Activated CD8-positive, alpha-beta memory T cell treated with anti-CD3 and anti-CD28 coated beads, Interleukin-2, amount 10 ng/mL, durations not matched to agents 7 days and 5 days (primary cell): ENCODE measurements at regions not wholly inside any gene's neighbourhood (a gene's known extent, or its start where the extent isn't known, plus 50 kb on each side); places are given as distances from the start of the nearest gene placed in this dataset.

Experiments
- ATAC-seq: fragments of 150-1000 bp; cut with Tn5 transposase; one replicate; pipeline ENCODE4 v1.10.0; 2021; ENCODE audit warnings: moderate library complexity
- CTCF ChIA-PET: fragments of 350-600 bp; sonication (Branson Sonifier 250); formaldehyde crosslinking; loops from one replicate; lab custom pipeline; 2021; ENCODE audit warnings: antibody characterized with exemption; lab: Charles Lee
- DNase-seq: peaks from one replicate; pipeline ENCODE4 v3.0.0-alpha.2; 2020
- H3K27ac Mint-ChIP-seq: one replicate; pipeline ENCODE4 v1.8.0; 2021; ENCODE audit warnings: mild to moderate bottlenecking, mixed read lengths
- H3K27me3 Mint-ChIP-seq: one replicate; pipeline ENCODE4 v1.8.0; 2021; ENCODE audit warnings: mixed read lengths
- H3K36me3 Mint-ChIP-seq: one replicate; pipeline ENCODE4 v1.8.0; 2021; ENCODE audit warnings: mild to moderate bottlenecking, mixed read lengths
- H3K4me1 Mint-ChIP-seq: one replicate; pipeline ENCODE4 v1.8.0; 2021; ENCODE audit warnings: mixed read lengths
- H3K4me3 Mint-ChIP-seq: one replicate; pipeline ENCODE4 v1.8.0; 2021; ENCODE audit warnings: mild to moderate bottlenecking, moderate library complexity, mixed read lengths
- H3K9me3 Mint-ChIP-seq: one replicate; pipeline ENCODE4 v1.8.0; 2022; ENCODE audit warnings: low read depth, mixed read lengths

DNA sequence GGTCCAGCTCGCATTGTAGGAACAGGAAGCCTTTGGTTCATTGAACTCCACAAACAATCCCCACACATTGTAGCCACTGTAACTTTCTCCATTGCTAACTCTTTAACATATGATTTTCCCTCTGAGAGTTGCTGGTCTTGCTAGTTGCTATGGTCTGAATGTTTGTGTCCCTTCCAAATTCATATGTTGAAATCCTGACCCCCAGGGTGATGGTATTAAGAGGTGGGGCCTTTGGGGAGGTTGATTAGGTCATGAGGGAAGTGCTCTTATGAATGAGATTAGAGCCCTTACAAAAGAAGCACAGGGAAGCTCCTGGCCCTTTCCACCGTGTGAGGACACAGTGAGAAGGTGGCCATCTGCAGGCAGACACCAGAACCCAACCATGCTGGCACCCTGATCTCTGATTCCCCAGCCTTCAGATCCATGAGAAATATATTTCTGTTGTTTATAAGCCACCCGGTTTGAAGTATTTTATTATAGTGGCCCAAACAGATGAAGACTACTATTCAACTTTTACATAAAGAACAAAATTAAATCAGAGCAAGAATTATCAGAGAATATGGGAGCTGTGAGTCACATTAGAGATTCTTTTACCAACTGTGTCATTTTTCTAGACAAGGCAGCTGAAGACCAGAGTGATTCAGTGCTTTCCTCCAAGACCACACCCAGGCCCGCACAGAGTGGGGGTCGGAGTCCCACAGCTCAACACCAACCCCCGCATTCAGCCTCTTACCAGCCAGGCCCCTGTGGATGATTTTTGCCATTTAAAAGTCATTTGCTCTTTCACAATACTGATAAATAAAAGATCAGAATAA is 143.0 kb downstream of the SAMD5 start:
- no peak for DNase-seq
- ATAC-seq, result no peak
- Mint-ChIP-seq H3K4me1 (no peaks in the 10 kb centered on the region), H3K9me3 (no peaks in the 10 kb centered on the region), H3K4me3 (no peak overlapping the region), H3K36me3 (no peaks in the 10 kb centered on the region), H3K27ac (no peak overlapping the region), H3K27me3 (no peaks in the 10 kb centered on the region)
- CTCF ChIA-PET, result interaction anchor here (0.6 kb wide), 1 partner anchor 745 kb away, joined by 5 read pairs; no protein-coding TSS in a partner anchor

DNA sequence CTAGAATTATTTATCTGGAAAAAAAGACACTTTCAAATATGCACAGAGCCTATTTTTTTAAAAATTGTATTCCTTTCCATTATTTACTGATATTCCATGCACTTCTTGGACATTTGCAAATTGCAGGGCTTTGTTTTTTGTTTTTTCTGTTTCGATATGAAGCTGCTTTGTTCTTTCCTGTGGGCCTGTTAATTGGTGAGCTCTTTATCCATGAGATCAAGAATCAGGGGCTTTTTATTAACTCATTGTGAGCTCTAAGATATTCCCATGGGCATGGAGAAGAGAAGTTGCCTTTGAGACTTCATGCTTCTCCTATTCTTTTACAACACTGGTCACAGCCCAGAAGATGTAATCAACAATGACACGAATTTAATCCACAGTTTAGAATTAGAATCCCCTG is 145.1 kb downstream of the SAMD5 start:
- DNase-seq, result no peak
- Mint-ChIP-seq H3K36me3 (no peaks in the 10 kb centered on the region), H3K4me3 (no peak overlapping the region), H3K9me3 (no peaks in the 10 kb centered on the region), H3K27ac (no peak overlapping the region), H3K27me3 (no peaks in the 10 kb centered on the region), H3K4me1 (no peaks in the 10 kb centered on the region)
- CTCF ChIA-PET, result no interaction called here
- ATAC-seq, result no peak

DNA sequence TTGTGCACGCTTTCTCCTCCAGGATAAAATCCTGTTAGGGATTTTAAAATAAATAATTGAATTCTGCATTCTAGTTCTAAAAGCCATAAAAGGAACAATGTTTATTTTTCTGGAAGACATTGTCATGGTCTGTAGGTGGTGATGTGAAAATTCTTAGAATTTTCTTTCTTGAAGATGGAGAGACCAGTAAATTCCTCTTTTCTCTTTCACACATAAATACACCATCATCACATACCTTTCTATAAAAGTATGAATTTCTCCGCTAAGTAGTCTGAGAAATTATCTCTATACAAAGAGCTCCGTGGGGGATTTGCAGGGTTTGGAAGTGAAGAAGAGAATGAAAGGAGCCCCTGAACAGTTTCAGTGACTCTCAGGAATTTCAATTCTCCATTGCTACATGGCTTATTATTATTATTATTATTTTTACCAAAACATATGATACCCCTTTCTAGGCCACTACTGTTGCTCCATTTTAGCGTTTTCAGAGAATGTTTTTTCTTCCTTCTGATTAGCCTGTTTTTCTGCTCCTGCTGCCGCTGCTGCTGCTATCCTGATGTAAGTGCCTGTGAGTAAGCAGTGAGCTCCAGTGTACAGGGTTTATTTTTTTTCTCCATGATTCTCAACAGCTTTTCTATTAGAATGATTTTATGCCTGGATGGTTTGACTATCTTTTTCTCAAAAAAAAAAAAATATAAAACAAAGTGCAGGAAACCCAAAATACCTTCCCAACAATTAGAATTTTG is 145.8 kb downstream of the SAMD5 start:
- H3K27ac Mint-ChIP-seq, result no peak overlapping the region
- H3K27me3 Mint-ChIP-seq, result no peaks in the 10 kb centered on the region
- CTCF ChIA-PET, result no interaction called here
- H3K4me1 Mint-ChIP-seq, result no peaks in the 10 kb centered on the region
- H3K36me3 Mint-ChIP-seq, result no peaks in the 10 kb centered on the region
- ATAC-seq (no peak), DNase-seq (no peak)
- no peaks in the 10 kb centered on the region for H3K9me3 Mint-ChIP-seq
- no peak overlapping the region for H3K4me3 Mint-ChIP-seq

DNA sequence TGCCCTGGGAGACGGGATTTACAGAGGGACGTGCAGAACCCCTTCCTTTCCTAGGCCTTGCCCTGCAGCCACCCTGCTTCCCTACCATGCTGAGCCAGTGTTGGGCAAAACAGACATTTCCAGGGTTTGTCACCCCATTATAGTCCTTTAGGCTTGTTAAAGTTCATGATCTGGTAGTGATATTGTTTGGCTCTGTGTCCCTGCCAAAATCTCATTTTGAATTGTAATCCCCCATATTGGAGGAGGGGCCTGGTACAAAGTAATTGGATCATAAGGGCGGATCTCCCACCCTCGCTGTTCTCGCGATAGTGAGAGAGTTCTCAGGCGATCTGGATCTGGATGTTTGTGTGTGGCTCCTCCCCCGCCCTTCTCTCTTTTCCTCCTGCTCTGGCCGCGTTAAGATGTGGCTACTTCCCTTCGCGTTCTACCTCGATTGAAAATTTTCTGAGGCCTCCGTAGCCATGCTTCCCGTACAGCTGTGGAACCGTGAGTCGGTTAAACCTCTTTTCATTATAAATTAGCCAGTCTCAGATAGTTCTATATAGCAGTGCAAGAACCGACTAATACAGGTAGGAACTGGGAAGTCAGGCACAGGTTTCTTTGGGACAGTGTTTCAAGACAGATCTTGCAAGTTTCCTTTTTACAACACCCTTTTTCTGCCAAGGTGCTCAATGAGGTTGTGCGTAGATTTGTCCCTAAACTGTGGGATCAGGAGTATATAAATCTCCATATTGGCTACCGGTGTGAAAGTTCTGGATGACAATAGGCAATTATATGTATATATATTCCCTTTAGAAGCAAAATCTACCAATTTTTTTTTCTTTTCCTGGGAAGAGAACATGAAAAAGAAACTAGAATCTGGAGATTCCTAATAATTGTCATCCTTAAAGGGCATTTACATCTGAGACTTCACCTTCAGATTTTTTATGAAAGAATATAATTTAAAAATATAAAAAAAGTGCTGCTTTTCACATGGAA is 152.1 kb downstream of the SAMD5 start:
- H3K4me3 Mint-ChIP-seq, result no peak overlapping the region
- DNase-seq, result no peak
- H3K4me1 Mint-ChIP-seq, result no peaks in the 10 kb centered on the region
- no peaks in the 10 kb centered on the region for H3K36me3 Mint-ChIP-seq
- H3K27ac Mint-ChIP-seq, result no peak overlapping the region
- no peaks in the 10 kb centered on the region for H3K27me3 Mint-ChIP-seq
- ATAC-seq, result no peak
- CTCF ChIA-PET, result no interaction called here
- H3K9me3 Mint-ChIP-seq, result no peaks in the 10 kb centered on the region

DNA sequence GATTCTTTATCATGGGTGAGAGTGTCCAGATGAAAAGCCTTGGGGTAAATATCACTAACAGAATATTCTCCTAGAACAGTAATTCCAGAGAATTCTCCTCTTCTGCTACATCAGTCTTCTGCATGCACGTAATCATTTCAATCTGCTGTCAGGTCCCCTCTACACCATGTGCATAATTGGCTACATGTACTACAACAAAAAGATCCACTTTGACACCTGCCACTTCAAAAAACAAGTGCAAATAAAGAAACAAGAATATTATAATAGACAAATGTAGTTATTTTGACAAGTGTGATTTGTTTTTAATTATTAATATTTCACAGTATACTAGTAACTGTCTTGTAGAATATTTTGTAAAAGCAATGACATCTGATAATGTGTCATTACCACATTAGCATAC is 154.2 kb downstream of the SAMD5 start:
- no peaks in the 10 kb centered on the region for H3K27me3 Mint-ChIP-seq
- no peaks in the 10 kb centered on the region for H3K9me3 Mint-ChIP-seq
- H3K4me3 Mint-ChIP-seq, result no peak overlapping the region
- H3K4me1 Mint-ChIP-seq, result no peaks in the 10 kb centered on the region
- DNase-seq, result no peak
- ATAC-seq, result no peak
- H3K27ac Mint-ChIP-seq, result no peak overlapping the region
- no peaks in the 10 kb centered on the region for H3K36me3 Mint-ChIP-seq
- CTCF ChIA-PET, result no interaction called here

DNA sequence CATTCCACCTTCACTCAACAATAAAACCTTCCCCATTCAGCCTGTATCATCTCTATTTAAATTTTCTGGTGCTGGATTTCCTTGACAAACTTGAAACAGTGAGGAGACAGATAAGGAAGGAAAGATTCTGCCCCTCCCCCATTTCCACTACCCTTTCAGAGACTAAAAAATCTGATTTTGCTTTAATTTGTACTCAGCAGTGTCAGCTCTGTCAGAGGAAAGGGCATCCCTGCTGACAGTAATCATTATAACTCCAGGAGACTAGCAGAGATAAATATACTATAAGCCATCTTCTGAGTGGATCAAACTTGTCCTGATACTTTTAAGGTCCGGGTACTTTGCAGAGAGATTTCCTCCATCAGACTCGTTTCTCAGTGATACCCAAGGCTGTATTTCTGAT is 155.6 kb downstream of the SAMD5 start:
- Mint-ChIP-seq H3K9me3 (no peaks in the 10 kb centered on the region), H3K4me1 (no peaks in the 10 kb centered on the region), H3K36me3 (no peaks in the 10 kb centered on the region), H3K27me3 (no peaks in the 10 kb centered on the region), H3K4me3 (no peak overlapping the region), H3K27ac (no peak overlapping the region)
- DNase-seq (no peak), ATAC-seq (no peak)
- CTCF ChIA-PET, result no interaction called here

DNA sequence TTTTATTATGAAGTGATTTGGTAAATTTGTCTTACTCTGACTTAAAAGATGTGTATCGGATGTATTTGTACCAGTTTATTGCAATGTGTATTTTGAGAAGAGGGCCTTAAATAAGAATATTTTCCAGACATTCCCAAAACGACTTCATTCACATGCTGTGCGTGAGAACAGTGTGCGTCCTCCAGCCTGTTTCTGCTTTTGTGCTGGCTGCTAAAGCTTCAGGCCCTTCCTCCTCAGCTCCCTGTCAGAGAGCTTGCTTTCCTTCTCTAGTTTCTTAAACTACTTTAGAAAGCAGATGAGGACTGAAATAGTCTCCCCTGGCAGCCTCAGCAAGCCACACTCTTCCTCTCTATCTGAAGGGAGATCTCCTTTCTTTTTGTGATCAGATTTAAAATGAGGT is 157.8 kb downstream of the SAMD5 start:
- no peak for DNase-seq
- CTCF ChIA-PET, result no interaction called here
- H3K27me3 Mint-ChIP-seq, result no peaks in the 10 kb centered on the region
- no peak for ATAC-seq
- H3K4me3 Mint-ChIP-seq, result no peak overlapping the region
- no peaks in the 10 kb centered on the region for H3K36me3 Mint-ChIP-seq
- H3K27ac Mint-ChIP-seq, result no peak overlapping the region
- H3K4me1 Mint-ChIP-seq, result no peaks in the 10 kb centered on the region
- no peaks in the 10 kb centered on the region for H3K9me3 Mint-ChIP-seq

DNA sequence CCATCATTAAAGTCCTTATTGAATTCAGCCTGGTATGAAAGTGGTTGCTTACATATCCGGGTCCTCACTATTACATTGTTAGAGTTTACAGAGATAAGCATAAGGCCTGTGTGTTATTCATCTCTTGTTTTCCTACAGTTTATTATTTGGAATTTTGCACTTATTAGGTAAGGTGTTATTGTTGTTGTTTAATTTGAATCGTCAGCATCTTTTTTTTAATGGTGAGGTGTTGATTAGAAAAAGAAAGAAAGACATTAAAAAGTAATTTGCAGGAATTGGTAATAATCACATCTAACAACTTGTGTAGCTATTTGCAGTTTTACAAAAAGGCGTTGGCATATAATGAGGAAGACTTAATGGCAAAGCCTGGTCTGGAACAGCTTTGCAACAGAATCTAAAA is 158.6 kb downstream of the SAMD5 start:
- ATAC-seq, result no peak
- H3K27me3 Mint-ChIP-seq, result no peaks in the 10 kb centered on the region
- H3K9me3 Mint-ChIP-seq, result no peaks in the 10 kb centered on the region
- CTCF ChIA-PET, result no interaction called here
- H3K27ac Mint-ChIP-seq, result no peak overlapping the region
- H3K4me1 Mint-ChIP-seq, result no peaks in the 10 kb centered on the region
- H3K4me3 Mint-ChIP-seq, result no peak overlapping the region
- no peak for DNase-seq
- no peaks in the 10 kb centered on the region for H3K36me3 Mint-ChIP-seq

DNA sequence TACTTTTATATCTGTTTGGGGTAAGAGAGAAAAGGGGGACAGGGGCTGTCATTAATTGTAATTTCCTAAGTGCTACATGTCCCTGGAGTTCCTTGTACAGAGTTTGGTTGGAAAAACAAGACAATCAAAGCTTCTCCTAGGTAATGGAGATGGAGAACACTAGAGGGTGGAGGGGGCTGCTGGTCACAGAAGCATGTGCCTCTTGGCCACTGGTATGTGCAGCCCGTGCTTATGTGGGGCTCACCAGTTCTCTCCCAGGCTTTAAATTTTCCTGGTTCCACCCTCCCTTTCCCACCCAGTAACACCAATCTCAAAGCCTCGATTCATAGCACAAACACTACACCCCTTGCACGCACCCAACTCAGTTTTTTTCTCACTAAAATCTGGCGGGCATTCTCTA is 165.6 kb downstream of the SAMD5 start:
- Mint-ChIP-seq H3K27ac (no peak overlapping the region), H3K27me3 (no peaks in the 10 kb centered on the region), H3K9me3 (no peaks in the 10 kb centered on the region), H3K4me3 (no peak overlapping the region), H3K4me1 (no peaks in the 10 kb centered on the region), H3K36me3 (no peaks in the 10 kb centered on the region)
- CTCF ChIA-PET, result no interaction called here
- ATAC-seq (no peak), DNase-seq (no peak)

DNA sequence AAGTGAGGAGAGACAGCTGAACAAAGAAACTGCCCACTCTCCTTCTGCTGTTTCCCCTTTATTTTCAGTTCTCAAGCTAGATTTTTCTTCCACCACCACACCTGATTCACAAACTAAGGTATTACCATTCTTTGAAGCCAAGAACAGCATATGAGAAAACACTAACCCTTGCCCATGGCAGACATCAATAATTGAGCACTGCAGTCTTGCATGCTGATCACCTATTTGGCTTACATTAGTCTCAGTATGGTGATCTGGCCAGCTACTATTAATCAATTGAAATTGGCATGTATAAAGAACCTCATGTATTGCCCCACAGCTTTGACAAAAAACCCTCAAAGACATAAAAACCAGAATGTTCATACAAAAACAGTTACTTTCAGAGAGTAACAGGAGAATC is 166.3 kb downstream of the SAMD5 start:
- Mint-ChIP-seq H3K4me3 (no peak overlapping the region), H3K9me3 (no peaks in the 10 kb centered on the region), H3K4me1 (no peaks in the 10 kb centered on the region), H3K36me3 (no peaks in the 10 kb centered on the region), H3K27ac (no peak overlapping the region), H3K27me3 (no peaks in the 10 kb centered on the region)
- DNase-seq (no peak), ATAC-seq (no peak)
- CTCF ChIA-PET, result no interaction called here

DNA sequence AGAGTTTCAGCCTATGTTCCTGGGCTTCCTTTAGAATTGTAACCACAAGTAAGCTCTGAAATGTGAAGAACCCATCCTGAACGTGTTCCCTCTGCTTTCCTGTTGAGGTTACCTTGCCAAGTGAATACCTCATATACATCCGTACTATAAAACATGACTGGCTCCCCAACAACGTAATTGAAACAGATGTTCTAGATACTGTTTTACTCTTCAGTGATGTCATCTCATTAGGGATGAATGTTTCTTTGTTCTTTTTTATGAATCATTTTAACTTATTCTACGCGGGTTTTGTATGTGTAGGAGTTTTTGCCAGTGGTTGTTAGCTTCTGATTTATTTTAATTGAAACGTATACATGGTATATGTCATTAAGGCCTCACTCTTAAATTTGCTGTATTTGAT is 166.8 kb downstream of the SAMD5 start:
- Mint-ChIP-seq H3K36me3 (no peaks in the 10 kb centered on the region), H3K9me3 (no peaks in the 10 kb centered on the region), H3K27me3 (no peaks in the 10 kb centered on the region), H3K4me1 (no peaks in the 10 kb centered on the region), H3K4me3 (no peak overlapping the region), H3K27ac (no peak overlapping the region)
- CTCF ChIA-PET, result no interaction called here
- DNase-seq (no peak), ATAC-seq (no peak)

DNA sequence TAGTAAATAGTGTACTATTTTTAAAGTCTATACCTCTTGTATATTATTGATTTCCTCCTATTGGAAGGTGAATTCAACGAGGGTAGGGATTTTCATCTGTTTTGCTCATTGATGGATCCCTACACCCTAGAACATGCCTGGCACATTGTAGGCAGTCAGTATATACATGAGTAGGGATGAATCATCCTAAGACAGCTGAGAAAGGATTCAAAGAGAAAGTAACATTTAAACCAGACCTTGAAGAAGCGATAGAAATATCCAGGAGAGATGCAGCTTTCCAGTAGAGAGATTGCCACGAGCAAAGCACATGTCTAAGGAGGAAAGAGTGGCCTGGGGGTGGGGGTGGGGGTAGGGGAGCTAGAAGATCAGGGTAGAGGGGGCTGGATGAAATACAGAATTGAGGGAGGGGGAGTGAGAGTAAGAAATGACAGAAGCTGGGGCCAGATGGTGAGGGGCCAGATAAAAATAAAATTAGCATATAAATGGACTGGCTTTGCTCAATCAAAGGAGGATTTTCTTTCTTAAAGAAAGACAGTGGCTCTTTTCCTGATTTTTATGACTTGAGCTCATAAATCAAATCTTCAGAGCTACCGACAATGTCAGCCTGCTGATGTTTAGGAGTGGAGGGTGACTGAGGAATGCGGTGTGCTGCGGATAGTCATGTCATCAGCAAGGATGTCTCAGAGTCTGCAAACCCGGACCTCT is 168.2 kb downstream of the SAMD5 start:
- H3K27ac Mint-ChIP-seq, result no peak overlapping the region
- H3K27me3 Mint-ChIP-seq, result no peaks in the 10 kb centered on the region
- H3K36me3 Mint-ChIP-seq, result no peaks in the 10 kb centered on the region
- H3K4me1 Mint-ChIP-seq, result no peaks in the 10 kb centered on the region
- DNase-seq, result no peak
- CTCF ChIA-PET, result no interaction called here
- no peaks in the 10 kb centered on the region for H3K9me3 Mint-ChIP-seq
- no peak overlapping the region for H3K4me3 Mint-ChIP-seq
- ATAC-seq, result no peak

DNA sequence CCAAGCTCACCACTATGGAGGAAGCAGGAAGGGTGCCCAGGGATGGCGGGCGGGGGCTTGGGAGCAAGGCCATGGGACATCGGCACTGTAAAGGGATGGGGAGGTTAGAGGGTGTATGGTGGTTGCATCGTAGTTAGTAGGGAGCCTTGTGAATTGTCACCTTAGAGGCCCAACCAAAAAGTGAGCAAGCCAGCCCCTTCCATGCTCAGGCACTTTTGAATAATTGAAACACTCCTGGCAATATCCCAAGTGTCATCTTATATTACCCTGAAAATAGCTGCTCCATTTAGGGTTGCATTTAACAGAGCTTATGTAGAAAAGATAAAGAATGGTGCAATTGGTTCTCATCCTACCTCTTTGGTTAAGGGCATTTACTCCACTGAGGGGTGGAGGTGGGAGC is 169.2 kb downstream of the SAMD5 start:
- Mint-ChIP-seq H3K27me3 (no peaks in the 10 kb centered on the region), H3K27ac (no peak overlapping the region), H3K9me3 (no peaks in the 10 kb centered on the region), H3K4me3 (no peak overlapping the region), H3K4me1 (no peaks in the 10 kb centered on the region), H3K36me3 (no peaks in the 10 kb centered on the region)
- CTCF ChIA-PET, result no interaction called here
- no peak for DNase-seq
- ATAC-seq, result no peak
